Neural cell (in vitro differentiated cells): ENCODE measurements at regions not wholly inside any gene's neighbourhood (a gene's known extent, or its start where the extent isn't known, plus 50 kb on each side); places are given as distances from the start of the nearest gene placed in this dataset.

Experiments
- H2AFZ ChIP-seq: fragments of 200-600, 300-800 bp; sonication (generic), shearing (Covaris generic); 2 replicates; pipeline ENCODE4 v1.6.0; 2014; ENCODE audit warnings: low read depth, mild to moderate bottlenecking, antibody characterized with exemption, low read length, moderate library complexity
- H3F3A ChIP-seq: fragments of 200-600 bp; shearing (Covaris generic); 2 replicates; pipeline ENCODE4 v1.6.1; 2016; ENCODE audit warnings: mild to moderate bottlenecking, moderate library complexity, mixed read lengths, antibody characterized with exemption, low read length; ENCODE audit not compliant: insufficient read depth, poor library complexity, severe bottlenecking
- H3K27ac ChIP-seq: fragments of 200-600, 300-800 bp; sonication (generic), shearing (Covaris generic); 2 replicates; pipeline ENCODE4 v1.5.1; 2014; ENCODE audit warnings: mild to moderate bottlenecking, low read length, moderate library complexity
- H3K27me3 ChIP-seq: fragments of 300-800, 200-600 bp; sonication (generic), shearing (Covaris generic); 2 replicates; pipeline ENCODE4 v1.6.0; 2014; ENCODE audit warnings: mild to moderate bottlenecking, low read depth, low read length, moderate library complexity; ENCODE audit not compliant: insufficient read depth
- H3K36me3 ChIP-seq: fragments of 300-800, 200-600 bp; sonication (generic), shearing (Covaris generic); 2 replicates; pipeline ENCODE4 v1.5.1; 2014; ENCODE audit warnings: mild to moderate bottlenecking, antibody characterized with exemption, low read length, moderate library complexity; ENCODE audit not compliant: insufficient read depth
- H3K4me2 ChIP-seq: fragments of 300-800, 200-600 bp; sonication (generic), shearing (Covaris generic); 2 replicates; pipeline ENCODE4 v1.6.0; 2014; ENCODE audit warnings: mild to moderate bottlenecking, low read length
- H3K4me3 ChIP-seq: fragments of 300-800, 200-600 bp; sonication (generic), shearing (Covaris generic); 2 replicates; pipeline ENCODE4 v1.5.1; 2014; ENCODE audit warnings: mild to moderate bottlenecking, low read length, moderate library complexity
- H3K79me2 ChIP-seq: fragments of 200-600 bp; shearing (Covaris generic); replicated peaks from 2 replicates; pipeline ENCODE4 v1.6.0; 2014; ENCODE audit warnings: mild to moderate bottlenecking, low read length, moderate library complexity; ENCODE audit not compliant: insufficient read depth
- H3K9ac ChIP-seq: fragments of 300-800, 200-600 bp; sonication (generic), shearing (Covaris generic); 2 replicates; pipeline ENCODE4 v1.6.1; 2016; ENCODE audit warnings: mild to moderate bottlenecking, low read length, mixed read lengths
- H3K9me2 ChIP-seq: fragments of 200-600 bp; shearing (Covaris generic); 2 replicates; pipeline ENCODE4 v1.6.1; 2016; ENCODE audit warnings: mild to moderate bottlenecking, low read length, mixed read lengths; ENCODE audit not compliant: insufficient read depth
- H3K9me3 ChIP-seq: fragments of 200-600, 300-800 bp; sonication (generic), shearing (Covaris generic); 2 replicates; pipeline ENCODE4 v1.6.1; 2016; ENCODE audit warnings: mild to moderate bottlenecking, mixed run types, low read length, moderate library complexity, mixed read lengths
- H4K20me1 ChIP-seq: fragments of 200-600 bp; shearing (Covaris generic); 2 replicates; pipeline ENCODE4 v1.6.1; 2016; ENCODE audit warnings: mild to moderate bottlenecking, mixed run types; ENCODE audit not compliant: insufficient read depth
- EP300 ChIP-seq: fragments of 450-650 bp; conservative IDR thresholded peaks from 2 replicates; pipeline ENCODE4 v1.6.1; 2014; ENCODE audit warnings: antibody characterized with exemption, mild to moderate bottlenecking, moderate library complexity; ENCODE audit not compliant: poor library complexity, severe bottlenecking
- EZH2 ChIP-seq: fragments of 200-600, 300-800 bp; shearing (Covaris generic), sonication (generic); IDR thresholded peaks from 2 replicates; pipeline ENCODE4 v1.6.1; 2014; ENCODE audit warnings: antibody characterized with exemption, low read length, borderline replicate concordance, mild to moderate bottlenecking; ENCODE audit not compliant: insufficient read depth, poor library complexity, severe bottlenecking
- MXI1 ChIP-seq: fragments of 450-650 bp; conservative IDR thresholded peaks from 2 replicates; pipeline ENCODE4 v1.6.1; 2014; ENCODE audit warnings: antibody characterized with exemption, mild to moderate bottlenecking; ENCODE audit not compliant: poor library complexity, severe bottlenecking
- POLR2AphosphoS5 ChIP-seq: IDR thresholded peaks from 2 replicates; pipeline ENCODE4 v1.6.1; 2012
- RAD21 ChIP-seq: fragments of 450-650 bp; conservative IDR thresholded peaks from 2 replicates; pipeline ENCODE4 v1.6.1; 2014; ENCODE audit warnings: antibody characterized with exemption, mild to moderate bottlenecking, moderate library complexity
- SMC3 ChIP-seq: fragments of 450-650 bp; conservative IDR thresholded peaks from 2 replicates; pipeline ENCODE4 v1.6.1; 2014; ENCODE audit warnings: antibody characterized with exemption, mild to moderate bottlenecking, moderate library complexity; ENCODE audit not compliant: poor library complexity
- TAF1 ChIP-seq: IDR thresholded peaks from 2 replicates; pipeline ENCODE4 v1.6.1; 2012; ENCODE audit warnings: low read depth
- TF ChIP-seq, protein P1 (sequence below): IDR thresholded peaks from 2 replicates; pipeline ENCODE4 v1.6.1; 2012; ENCODE audit warnings: borderline replicate concordance
- TF ChIP-seq, protein P2 (sequence below): fragments of 450-650 bp; IDR thresholded peaks from 2 replicates; pipeline ENCODE4 v1.5.1; 2014; ENCODE audit warnings: antibody characterized with exemption, mild to moderate bottlenecking, moderate library complexity; ENCODE audit not compliant: poor library complexity, severe bottlenecking

DNA sequence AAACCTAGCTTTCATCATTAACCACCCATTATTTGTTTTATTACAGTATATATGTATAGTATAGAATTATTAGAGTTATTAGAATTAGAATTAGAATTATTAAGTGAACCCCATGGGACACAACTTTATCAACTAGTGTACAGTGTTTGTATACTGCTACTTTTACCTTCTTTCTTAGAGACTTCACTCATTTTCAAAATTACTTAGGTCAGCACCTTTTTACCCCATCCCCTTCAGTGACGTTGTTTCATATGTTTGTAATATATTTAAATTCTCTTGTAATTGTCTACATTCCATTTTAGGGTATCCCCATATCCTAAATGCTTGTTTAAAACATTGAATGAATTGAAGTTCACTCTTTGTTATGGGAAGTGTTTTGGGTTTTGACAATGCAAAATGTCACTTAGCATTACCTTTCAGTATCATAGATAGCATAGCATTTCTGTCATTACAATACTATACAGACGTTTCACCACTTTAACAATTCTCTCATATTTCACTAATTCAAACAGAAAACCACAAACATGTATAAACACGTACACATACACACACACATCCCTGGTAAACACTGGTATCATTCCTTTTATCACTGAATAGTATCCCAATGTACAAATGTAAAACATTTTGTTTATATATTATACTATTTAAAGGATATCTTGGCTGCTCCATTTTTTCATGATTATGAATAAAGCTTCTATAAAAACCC is 229.9 kb upstream of the MAGI2 start:
- Histone ChIP-seq H3K27ac (no peak overlapping the region), H3K79me2 (no peaks in the 10 kb centered on the region), H3K4me2 (no peak overlapping the region), H3K9me3 (no peaks in the 10 kb centered on the region), H3K9ac (no peak overlapping the region), H3F3A (no peaks in the 10 kb centered on the region), H4K20me1 (no peaks in the 10 kb centered on the region), H2AFZ (no peak overlapping the region), H3K9me2 (no peaks in the 10 kb centered on the region), H3K36me3 (no peaks in the 10 kb centered on the region), H3K27me3 (no peaks in the 10 kb centered on the region), H3K4me3 (no peak overlapping the region)
- TF ChIP-seq MXI1, result no peak
- TF ChIP-seq TAF1, result no peak
- TF ChIP-seq, protein P1, sequence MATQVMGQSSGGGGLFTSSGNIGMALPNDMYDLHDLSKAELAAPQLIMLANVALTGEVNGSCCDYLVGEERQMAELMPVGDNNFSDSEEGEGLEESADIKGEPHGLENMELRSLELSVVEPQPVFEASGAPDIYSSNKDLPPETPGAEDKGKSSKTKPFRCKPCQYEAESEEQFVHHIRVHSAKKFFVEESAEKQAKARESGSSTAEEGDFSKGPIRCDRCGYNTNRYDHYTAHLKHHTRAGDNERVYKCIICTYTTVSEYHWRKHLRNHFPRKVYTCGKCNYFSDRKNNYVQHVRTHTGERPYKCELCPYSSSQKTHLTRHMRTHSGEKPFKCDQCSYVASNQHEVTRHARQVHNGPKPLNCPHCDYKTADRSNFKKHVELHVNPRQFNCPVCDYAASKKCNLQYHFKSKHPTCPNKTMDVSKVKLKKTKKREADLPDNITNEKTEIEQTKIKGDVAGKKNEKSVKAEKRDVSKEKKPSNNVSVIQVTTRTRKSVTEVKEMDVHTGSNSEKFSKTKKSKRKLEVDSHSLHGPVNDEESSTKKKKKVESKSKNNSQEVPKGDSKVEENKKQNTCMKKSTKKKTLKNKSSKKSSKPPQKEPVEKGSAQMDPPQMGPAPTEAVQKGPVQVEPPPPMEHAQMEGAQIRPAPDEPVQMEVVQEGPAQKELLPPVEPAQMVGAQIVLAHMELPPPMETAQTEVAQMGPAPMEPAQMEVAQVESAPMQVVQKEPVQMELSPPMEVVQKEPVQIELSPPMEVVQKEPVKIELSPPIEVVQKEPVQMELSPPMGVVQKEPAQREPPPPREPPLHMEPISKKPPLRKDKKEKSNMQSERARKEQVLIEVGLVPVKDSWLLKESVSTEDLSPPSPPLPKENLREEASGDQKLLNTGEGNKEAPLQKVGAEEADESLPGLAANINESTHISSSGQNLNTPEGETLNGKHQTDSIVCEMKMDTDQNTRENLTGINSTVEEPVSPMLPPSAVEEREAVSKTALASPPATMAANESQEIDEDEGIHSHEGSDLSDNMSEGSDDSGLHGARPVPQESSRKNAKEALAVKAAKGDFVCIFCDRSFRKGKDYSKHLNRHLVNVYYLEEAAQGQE, result no peak
- TF ChIP-seq EP300, result no peak
- no peak for TF ChIP-seq EZH2
- no peak for TF ChIP-seq RAD21
- no peak for TF ChIP-seq POLR2AphosphoS5
- TF ChIP-seq SMC3, result no peak
- TF ChIP-seq, protein P2, sequence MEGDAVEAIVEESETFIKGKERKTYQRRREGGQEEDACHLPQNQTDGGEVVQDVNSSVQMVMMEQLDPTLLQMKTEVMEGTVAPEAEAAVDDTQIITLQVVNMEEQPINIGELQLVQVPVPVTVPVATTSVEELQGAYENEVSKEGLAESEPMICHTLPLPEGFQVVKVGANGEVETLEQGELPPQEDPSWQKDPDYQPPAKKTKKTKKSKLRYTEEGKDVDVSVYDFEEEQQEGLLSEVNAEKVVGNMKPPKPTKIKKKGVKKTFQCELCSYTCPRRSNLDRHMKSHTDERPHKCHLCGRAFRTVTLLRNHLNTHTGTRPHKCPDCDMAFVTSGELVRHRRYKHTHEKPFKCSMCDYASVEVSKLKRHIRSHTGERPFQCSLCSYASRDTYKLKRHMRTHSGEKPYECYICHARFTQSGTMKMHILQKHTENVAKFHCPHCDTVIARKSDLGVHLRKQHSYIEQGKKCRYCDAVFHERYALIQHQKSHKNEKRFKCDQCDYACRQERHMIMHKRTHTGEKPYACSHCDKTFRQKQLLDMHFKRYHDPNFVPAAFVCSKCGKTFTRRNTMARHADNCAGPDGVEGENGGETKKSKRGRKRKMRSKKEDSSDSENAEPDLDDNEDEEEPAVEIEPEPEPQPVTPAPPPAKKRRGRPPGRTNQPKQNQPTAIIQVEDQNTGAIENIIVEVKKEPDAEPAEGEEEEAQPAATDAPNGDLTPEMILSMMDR, result no peak

DNA sequence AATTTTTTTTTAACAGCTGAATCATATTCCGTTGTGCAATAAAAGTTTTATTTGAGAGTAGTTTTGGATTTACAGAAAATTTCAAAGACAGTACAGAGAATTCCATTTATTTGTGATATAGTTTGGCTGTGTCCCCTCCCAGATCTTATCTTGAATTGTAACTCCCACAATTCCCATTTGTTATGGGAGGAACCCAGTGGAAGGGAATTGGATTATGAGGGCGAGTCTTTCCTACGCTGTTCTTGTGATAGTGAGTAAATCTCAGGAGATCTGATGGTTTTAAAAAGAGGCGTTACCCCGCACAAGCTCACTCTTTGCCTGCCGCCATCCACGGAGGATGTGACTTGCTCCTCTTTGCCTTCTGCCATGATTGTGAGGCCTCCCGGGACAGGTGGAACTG is 228.0 kb upstream of the MAGI2 start:
- TF ChIP-seq, protein P1, result no peak
- TF ChIP-seq, protein P2, result no peak
- TF ChIP-seq MXI1 (no peak), TAF1 (no peak), RAD21 (no peak), POLR2AphosphoS5 (no peak), EP300 (no peak)
- Histone ChIP-seq H3K9me2 (no peaks in the 10 kb centered on the region), H3K4me3 (no peak overlapping the region), H3K79me2 (no peaks in the 10 kb centered on the region), H3K4me2 (no peak overlapping the region), H4K20me1 (no peaks in the 10 kb centered on the region), H2AFZ (no peak overlapping the region), H3K36me3 (no peaks in the 10 kb centered on the region), H3K27me3 (no peaks in the 10 kb centered on the region), H3K27ac (no peak overlapping the region), H3F3A (no peaks in the 10 kb centered on the region), H3K9me3 (no peaks in the 10 kb centered on the region), H3K9ac (no peak overlapping the region)
